ENCODE measurements at regions not wholly inside any gene's neighbourhood (a gene's known extent, or its start where the extent isn't known, plus 50 kb on each side); places are given as distances from the start of the nearest gene placed in this dataset.

DNA sequence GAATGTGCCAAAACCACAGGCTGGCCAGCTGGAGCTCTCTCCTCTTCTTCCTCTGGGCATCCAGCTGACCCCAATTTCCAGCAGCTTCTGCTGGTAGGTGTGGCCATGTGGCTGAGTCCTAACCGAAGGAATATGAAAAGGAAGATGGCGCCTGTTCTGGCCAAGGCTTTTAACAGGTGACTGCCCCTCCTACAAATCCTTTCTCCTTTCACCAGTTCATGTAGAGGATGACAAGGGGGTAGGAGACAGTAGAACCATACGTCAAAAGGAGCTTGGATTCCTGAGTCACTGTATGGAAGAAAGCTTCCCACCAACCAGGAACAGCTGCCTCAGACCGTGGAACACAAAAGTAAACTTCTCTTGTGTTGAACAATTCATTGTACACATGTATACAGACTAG, 316.7 kb upstream of the IGF1R start:
- no peak for DNase-seq (ENCODE audit: low read depth in 2 of 2)
- TF ChIP-seq CTCF (conservative IDR thresholded peaks at IDR 0.05 in 1 of 2, IDR thresholded peaks at IDR 0.05 in 1 of 2; ENCODE audit: low read depth in 1 of 2, low read length in 2 of 2), result no peak
- no peak for TF ChIP-seq EZH2 (IDR thresholded peaks at IDR 0.05; ENCODE audit: low read length, missing control alignments)

GRCh38 chr15:98333251-98333650, 315.1 kb upstream of the IGF1R start:
- no peaks in the 10 kb centered on the region for H3K36me3 ChIP-seq (ENCODE audit: control insufficient read depth, insufficient read depth, low read length)
- no peaks in the 10 kb centered on the region for H3K9me3 ChIP-seq (ENCODE audit: control insufficient read depth, insufficient read depth, low read depth, low read length)
- no peaks in the 10 kb centered on the region for H3K27me3 ChIP-seq (ENCODE audit: control insufficient read depth, insufficient read depth, low read length)
- H3K79me2 ChIP-seq (ENCODE audit: control insufficient read depth, insufficient read depth, low read length), result no peaks in the 10 kb centered on the region
- no peak for DNase-seq (ENCODE audit: low read depth in 2 of 2)
- no peak overlapping the region for H3K27ac ChIP-seq (ENCODE audit: insufficient read depth, low read length)
- H4K20me1 ChIP-seq (ENCODE audit: control insufficient read depth, extremely low read depth, insufficient read depth, low read length), result no peaks in the 10 kb centered on the region
- H3K9ac ChIP-seq (ENCODE audit: insufficient read depth, low read length), result no peak overlapping the region
- no peak overlapping the region for H2AFZ ChIP-seq (ENCODE audit: low read length)
- H3K4me1 ChIP-seq (ENCODE audit: control insufficient read depth, extremely low read depth, insufficient read depth, low read length), result no peaks in the 10 kb centered on the region
- no peak overlapping the region for H3K4me2 ChIP-seq (ENCODE audit: extremely low read depth, insufficient read depth, low read length)
- no peak overlapping the region for H3K4me3 ChIP-seq (replicated peaks in 1 of 4; ENCODE audit: control extremely low read depth in 1 of 4, insufficient read depth in 1 of 4, low read depth in 3 of 4, low read length in 4 of 4)
- TF ChIP-seq EZH2 (IDR thresholded peaks at IDR 0.05; ENCODE audit: low read length, missing control alignments) (no peak), CTCF (conservative IDR thresholded peaks at IDR 0.05 in 1 of 2, IDR thresholded peaks at IDR 0.05 in 1 of 2; ENCODE audit: low read depth in 1 of 2, low read length in 2 of 2) (no peak)

More for the DNA sequence above, 316.7 kb upstream of the IGF1R start:
- no peaks in the 10 kb centered on the region for H3K36me3 ChIP-seq (ENCODE audit: control insufficient read depth, insufficient read depth, low read length)
- H2AFZ ChIP-seq (ENCODE audit: low read length), result no peak overlapping the region
- no peaks in the 10 kb centered on the region for H3K9me3 ChIP-seq (ENCODE audit: control insufficient read depth, insufficient read depth, low read depth, low read length)
- no peak overlapping the region for H3K27ac ChIP-seq (ENCODE audit: insufficient read depth, low read length)
- no peak overlapping the region for H3K4me3 ChIP-seq (replicated peaks in 1 of 4; ENCODE audit: control extremely low read depth in 1 of 4, insufficient read depth in 1 of 4, low read depth in 3 of 4, low read length in 4 of 4)
- H3K79me2 ChIP-seq (ENCODE audit: control insufficient read depth, insufficient read depth, low read length), result no peaks in the 10 kb centered on the region
- H3K27me3 ChIP-seq (ENCODE audit: control insufficient read depth, insufficient read depth, low read length), result no peaks in the 10 kb centered on the region
- H3K4me1 ChIP-seq (ENCODE audit: control insufficient read depth, extremely low read depth, insufficient read depth, low read length), result no peaks in the 10 kb centered on the region
- no peaks in the 10 kb centered on the region for H4K20me1 ChIP-seq (ENCODE audit: control insufficient read depth, extremely low read depth, insufficient read depth, low read length)
- H3K9ac ChIP-seq (ENCODE audit: insufficient read depth, low read length), result no peak overlapping the region
- no peak overlapping the region for H3K4me2 ChIP-seq (ENCODE audit: extremely low read depth, insufficient read depth, low read length)

DNA sequence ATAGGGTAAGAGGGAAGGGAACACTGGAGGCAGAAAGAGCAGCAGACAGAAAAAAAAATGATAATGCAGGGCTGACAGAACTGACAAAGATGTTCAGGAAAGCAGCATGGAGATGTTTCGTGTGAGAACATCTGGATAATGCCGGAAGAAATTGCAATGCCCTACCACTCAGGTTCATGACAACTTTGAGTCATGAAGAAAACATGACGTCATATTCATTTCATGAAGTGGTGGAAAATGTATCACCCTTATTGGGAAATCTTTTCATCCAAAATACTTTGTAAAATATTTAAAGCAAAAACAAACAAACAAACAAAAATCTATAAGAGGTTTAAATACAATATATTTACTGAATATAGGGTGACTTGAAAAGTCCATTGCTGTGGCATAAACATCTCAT, 305.4 kb upstream of the IGF1R start:
- H3K4me1 ChIP-seq (ENCODE audit: control insufficient read depth, extremely low read depth, insufficient read depth, low read length), result no peaks in the 10 kb centered on the region
- DNase-seq (ENCODE audit: low read depth in 2 of 2), result no peak
- no peaks in the 10 kb centered on the region for H3K36me3 ChIP-seq (ENCODE audit: control insufficient read depth, insufficient read depth, low read length)
- TF ChIP-seq CTCF (conservative IDR thresholded peaks at IDR 0.05 in 1 of 2, IDR thresholded peaks at IDR 0.05 in 1 of 2; ENCODE audit: low read depth in 1 of 2, low read length in 2 of 2) (no peak), EZH2 (IDR thresholded peaks at IDR 0.05; ENCODE audit: low read length, missing control alignments) (no peak)
- no peak overlapping the region for H2AFZ ChIP-seq (ENCODE audit: low read length)
- H3K9me3 ChIP-seq (ENCODE audit: control insufficient read depth, insufficient read depth, low read depth, low read length), result no peaks in the 10 kb centered on the region
- H3K9ac ChIP-seq (ENCODE audit: insufficient read depth, low read length), result no peak overlapping the region
- H3K27ac ChIP-seq (ENCODE audit: insufficient read depth, low read length), result no peak overlapping the region
- H3K27me3 ChIP-seq (ENCODE audit: control insufficient read depth, insufficient read depth, low read length), result no peaks in the 10 kb centered on the region
- H3K4me3 ChIP-seq (replicated peaks in 1 of 4; ENCODE audit: control extremely low read depth in 1 of 4, insufficient read depth in 1 of 4, low read depth in 3 of 4, low read length in 4 of 4), result no peak overlapping the region
- H4K20me1 ChIP-seq (ENCODE audit: control insufficient read depth, extremely low read depth, insufficient read depth, low read length), result no peaks in the 10 kb centered on the region
- H3K4me2 ChIP-seq (ENCODE audit: extremely low read depth, insufficient read depth, low read length), result no peak overlapping the region
- H3K79me2 ChIP-seq (ENCODE audit: control insufficient read depth, insufficient read depth, low read length), result no peaks in the 10 kb centered on the region
